ENCODE measurements at regions not wholly inside any gene's neighbourhood (a gene's known extent, or its start where the extent isn't known, plus 50 kb on each side); places are given as distances from the start of the nearest gene placed in this dataset.

DNA sequence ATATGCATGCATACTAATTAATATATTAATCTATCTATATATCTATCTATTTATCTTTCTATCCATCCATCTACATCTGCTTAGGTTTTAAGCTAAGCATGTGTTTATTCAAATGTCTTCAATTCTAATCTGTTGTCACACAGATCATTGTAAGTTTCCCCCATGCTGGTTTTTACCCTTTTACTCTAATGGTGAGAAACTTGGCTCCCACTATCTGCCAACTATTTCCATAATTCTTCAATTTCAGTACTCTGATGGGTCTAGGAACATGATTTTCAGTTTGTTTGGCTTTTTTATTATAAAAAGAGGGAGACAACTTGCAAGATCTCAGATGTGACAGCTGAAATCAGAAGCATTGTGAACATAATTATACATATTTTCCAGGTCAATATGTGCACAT lies 773.8 kb downstream of the PLOD2 start:
- no peak overlapping the region for H3K4ac ChIP-seq (ENCODE audit: low read depth, low read length)
- H3K36me3 Mint-ChIP-seq (ENCODE audit: insufficient read depth in 1 of 3, low read depth in 3 of 3): peaks cover 6 to 16% (median 8%) of the 10 kb centered on the region in 3 experiments; a peak in 6 of 7 replicates

More for the DNA sequence above, 773.8 kb downstream of the PLOD2 start:
- Histone ChIP-seq H3K23ac (ENCODE audit: insufficient read length, low read depth, low read length) (no peak overlapping the region), H3K18ac (ENCODE audit: insufficient read length, low read depth, low read length) (no peak overlapping the region), H2BK120ac (ENCODE audit: low read depth, low read length, poor library complexity, severe bottlenecking) (no peak overlapping the region), H2BK12ac (ENCODE audit: insufficient read length, low read depth, low read length) (no peak overlapping the region), H4K91ac (ENCODE audit: insufficient read length, low read depth, low read length) (no peak overlapping the region), H3K4me2 (ENCODE audit: insufficient read depth, insufficient read length, low read length) (no peak overlapping the region), H3K4me1 (ENCODE audit: insufficient read depth, low read length) (no peaks in the 10 kb centered on the region), H3K79me2 (ENCODE audit: insufficient read depth, low read length) (no peaks in the 10 kb centered on the region), H4K5ac (ENCODE audit: insufficient read length, low read depth, low read length) (no peak overlapping the region), H2AFZ (ENCODE audit: low read length) (no peak overlapping the region), H3T11ph (ENCODE audit: low read length) (no peak overlapping the region), H3K14ac (ENCODE audit: insufficient read depth, low read length) (no peak overlapping the region), H3K27ac (ENCODE audit: insufficient read length, low read depth, low read length) (no peak overlapping the region), H3K56ac (ENCODE audit: insufficient read length, low read depth, low read length) (no peak overlapping the region), H2BK20ac (ENCODE audit: low read depth, low read length, poor library complexity, severe bottlenecking) (no peak overlapping the region), H3K9me3 (ENCODE audit: control insufficient read depth, low read depth, low read length) (no peaks in the 10 kb centered on the region), H4K20me1 (ENCODE audit: control insufficient read depth, insufficient read depth, insufficient read length) (no peaks in the 10 kb centered on the region), H3K9ac (ENCODE audit: extremely low read depth, insufficient read length, low read length) (no peak overlapping the region), H3K27me3 (ENCODE audit: insufficient read depth, low read length) (no peaks in the 10 kb centered on the region), H2AK5ac (ENCODE audit: insufficient read length, low read length) (no peak overlapping the region), H3K23me2 (ENCODE audit: insufficient read length, low read depth, low read length, poor library complexity, severe bottlenecking) (no peaks in the 10 kb centered on the region), H2BK15ac (ENCODE audit: low read depth, low read length) (no peak overlapping the region), H4K8ac (replicated peaks; ENCODE audit: insufficient read length, low read depth, low read length) (no peak overlapping the region), H3K79me1 (ENCODE audit: insufficient read depth, low read depth, low read length, poor library complexity, severe bottlenecking) (no peaks in the 10 kb centered on the region), H2BK5ac (ENCODE audit: insufficient read length, low read length) (no peak overlapping the region)
- no peak for TF ChIP-seq CTCF (conservative IDR thresholded peaks at IDR 0.05)
- no peak overlapping the region for H3K4me3 Mint-ChIP-seq
- no peak for DNase-seq
- H3K27ac Mint-ChIP-seq: no peak overlapping the region
- peaks cover 9 to 16% of the 10 kb centered on the region in 2 experiments for H3K9me3 Mint-ChIP-seq
- H3K4me1 Mint-ChIP-seq: no peaks in the 10 kb centered on the region
- H3K27me3 Mint-ChIP-seq (ENCODE audit: low read depth): no peaks in the 10 kb centered on the region

Data from H9 (cell line).